DND-41 (cell line): ENCODE measurements at regions not wholly inside any gene's neighbourhood (a gene's known extent, or its start where the extent isn't known, plus 50 kb on each side); places are given as distances from the start of the nearest gene placed in this dataset.

Source experiments
- EZH2 ChIP-seq: IDR thresholded peaks from 3 replicates; pipeline ENCODE4 v1.6.1; 2012; ENCODE audit warnings: borderline replicate concordance, low read depth, mild to moderate bottlenecking, moderate library complexity, low read length, inconsistent platforms; ENCODE audit not compliant: severe bottlenecking
- TF ChIP-seq, protein P1 (sequence below): IDR thresholded peaks from 2 replicates; pipeline ENCODE4 v1.5.1; 2012; ENCODE audit warnings: borderline replicate concordance, low read length, moderate library complexity, mild to moderate bottlenecking; ENCODE audit not compliant: poor library complexity, severe bottlenecking; ENCODE audit errors: extremely low read depth

DNA sequence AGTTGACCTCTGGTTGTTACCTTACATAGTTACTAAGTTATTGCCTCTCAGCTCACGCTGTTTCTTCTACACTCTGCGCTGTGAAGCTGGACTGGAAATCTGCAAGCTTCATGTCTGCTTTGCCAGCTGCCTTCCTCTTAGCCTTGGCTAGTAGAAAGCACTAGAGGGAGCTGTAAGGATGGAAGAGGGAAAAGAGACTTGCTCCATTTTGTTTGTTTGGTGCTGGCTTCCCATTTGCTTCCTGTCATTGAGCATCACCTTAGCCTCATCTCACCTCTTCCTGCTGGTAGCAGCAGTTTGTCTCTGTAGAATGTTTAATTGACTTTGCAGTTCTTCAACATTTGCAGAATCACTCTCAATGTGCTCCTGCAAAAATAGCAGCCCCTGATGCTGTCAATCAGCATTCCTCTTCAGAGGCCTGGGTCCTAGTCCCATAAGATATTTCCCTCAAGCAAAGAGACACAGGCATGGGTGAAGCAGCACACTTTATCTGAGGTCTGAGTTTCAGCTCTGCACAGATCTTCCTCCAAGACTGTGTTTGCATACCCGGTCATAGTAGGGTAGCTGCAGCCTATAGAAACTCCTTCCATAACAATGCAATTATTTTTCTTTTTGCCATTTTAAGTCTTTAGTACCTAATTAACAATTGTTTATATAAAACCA is 302.2 kb upstream of the EPHA7 start:
- TF ChIP-seq, protein P1, sequence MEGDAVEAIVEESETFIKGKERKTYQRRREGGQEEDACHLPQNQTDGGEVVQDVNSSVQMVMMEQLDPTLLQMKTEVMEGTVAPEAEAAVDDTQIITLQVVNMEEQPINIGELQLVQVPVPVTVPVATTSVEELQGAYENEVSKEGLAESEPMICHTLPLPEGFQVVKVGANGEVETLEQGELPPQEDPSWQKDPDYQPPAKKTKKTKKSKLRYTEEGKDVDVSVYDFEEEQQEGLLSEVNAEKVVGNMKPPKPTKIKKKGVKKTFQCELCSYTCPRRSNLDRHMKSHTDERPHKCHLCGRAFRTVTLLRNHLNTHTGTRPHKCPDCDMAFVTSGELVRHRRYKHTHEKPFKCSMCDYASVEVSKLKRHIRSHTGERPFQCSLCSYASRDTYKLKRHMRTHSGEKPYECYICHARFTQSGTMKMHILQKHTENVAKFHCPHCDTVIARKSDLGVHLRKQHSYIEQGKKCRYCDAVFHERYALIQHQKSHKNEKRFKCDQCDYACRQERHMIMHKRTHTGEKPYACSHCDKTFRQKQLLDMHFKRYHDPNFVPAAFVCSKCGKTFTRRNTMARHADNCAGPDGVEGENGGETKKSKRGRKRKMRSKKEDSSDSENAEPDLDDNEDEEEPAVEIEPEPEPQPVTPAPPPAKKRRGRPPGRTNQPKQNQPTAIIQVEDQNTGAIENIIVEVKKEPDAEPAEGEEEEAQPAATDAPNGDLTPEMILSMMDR, result peak; percentile 4
- no peak for TF ChIP-seq EZH2
